ENCODE measurements at regions not wholly inside any gene's neighbourhood (a gene's known extent, or its start where the extent isn't known, plus 50 kb on each side); places are given as distances from the start of the nearest gene placed in this dataset.

GRCh38 chr13:86710896-86711295 is 911.7 kb upstream of the SLITRK6 start:
- TF ChIP-seq CTCF (IDR thresholded peaks at IDR 0.05) (no peak), POLR2A (IDR thresholded peaks at IDR 0.05) (no peak)
- WGBS, 3 donors: 56 to 65% (median 64%) methylated on average over 5 of the region's 5 CpGs
- Histone ChIP-seq H3K4me3 (no peak overlapping the region), H3K4me1 (ENCODE audit: insufficient read depth) (no peaks in the 10 kb centered on the region), H3K27me3 (no peaks in the 10 kb centered on the region), H3K9me3 (no peaks in the 10 kb centered on the region), H3K27ac (no peak overlapping the region), H3K36me3 (no peaks in the 10 kb centered on the region)
- DNase-seq: no peak
- intact Hi-C loops (cut with DNase I): no loop called here

- H3K27me3 ChIP-seq: no peaks in the 10 kb centered on the region
- H3K36me3 ChIP-seq: no peaks in the 10 kb centered on the region
- no peaks in the 10 kb centered on the region for H3K4me1 ChIP-seq (ENCODE audit: insufficient read depth)
- WGBS, 3 donors: 80 to 88% (median 82%) methylated on average over 3 of the region's 3 CpGs
- no peak overlapping the region for H3K27ac ChIP-seq
- no peaks in the 10 kb centered on the region for H3K9me3 ChIP-seq
- no peak for DNase-seq
- intact Hi-C loops (cut with DNase I): no loop called here
- H3K4me3 ChIP-seq: no peak overlapping the region
- TF ChIP-seq POLR2A (IDR thresholded peaks at IDR 0.05) (no peak), EP300 (IDR thresholded peaks at IDR 0.05) (no peak)
These were observed 915.3 kb upstream of the SLITRK6 start for GRCh38 chr13:86714495-86714894.

GRCh38 chr13:86725105-86725504 is 925.9 kb upstream of the SLITRK6 start:
- intact Hi-C loops (cut with DNase I): no loop called here
- Histone ChIP-seq H3K27ac (no peak overlapping the region), H3K27me3 (no peaks in the 10 kb centered on the region), H3K4me3 (no peak overlapping the region), H3K36me3 (no peaks in the 10 kb centered on the region), H3K4me1 (ENCODE audit: insufficient read depth) (no peaks in the 10 kb centered on the region), H3K9me3 (no peaks in the 10 kb centered on the region)
- no peak for DNase-seq
- WGBS, 3 donors: 62 to 69% (median 64%) methylated on average over 3 of the region's 3 CpGs
- TF ChIP-seq POLR2A (IDR thresholded peaks at IDR 0.05): no peak
- TF ChIP-seq EP300 (IDR thresholded peaks at IDR 0.05): no peak
- no peak for TF ChIP-seq CTCF (IDR thresholded peaks at IDR 0.05)

GRCh38 chr13:86729206-86729605 is 930.0 kb upstream of the SLITRK6 start:
- 42 to 64% (median 49%) methylated on average over 2 of the region's 2 CpGs for WGBS, 3 donors
- Histone ChIP-seq H3K4me3 (no peak overlapping the region), H3K27ac (no peak overlapping the region), H3K27me3 (no peaks in the 10 kb centered on the region), H3K4me1 (ENCODE audit: insufficient read depth) (no peaks in the 10 kb centered on the region), H3K9me3 (no peaks in the 10 kb centered on the region), H3K36me3 (no peaks in the 10 kb centered on the region)
- DNase-seq: no peak
- no peak for TF ChIP-seq CTCF (IDR thresholded peaks at IDR 0.05)
- TF ChIP-seq POLR2A (IDR thresholded peaks at IDR 0.05): no peak
- intact Hi-C loops (cut with DNase I): no loop called here

GRCh38 chr13:86731987-86732386 is 932.8 kb upstream of the SLITRK6 start:
- Histone ChIP-seq H3K4me1 (ENCODE audit: insufficient read depth) (no peaks in the 10 kb centered on the region), H3K27me3 (no peaks in the 10 kb centered on the region), H3K4me3 (no peak overlapping the region), H3K9me3 (no peaks in the 10 kb centered on the region), H3K36me3 (no peaks in the 10 kb centered on the region), H3K27ac (no peak overlapping the region)
- intact Hi-C loops (cut with DNase I): no loop called here
- TF ChIP-seq EP300 (IDR thresholded peaks at IDR 0.05) (no peak), CTCF (IDR thresholded peaks at IDR 0.05) (no peak), POLR2A (IDR thresholded peaks at IDR 0.05) (no peak)
- WGBS, 3 donors: 92 to 94% (median 93%) methylated on average over 1 of the region's 1 CpG
- DNase-seq: no peak

Data from ovary (tissue), 7 donors.